Pons (tissue), 1 donor: ENCODE measurements at regions not wholly inside any gene's neighbourhood (a gene's known extent, or its start where the extent isn't known, plus 50 kb on each side); places are given as distances from the start of the nearest gene placed in this dataset.

Experiments used
- DNase-seq: peaks from one replicate; pipeline ENCODE4 v3.0.0-alpha.2; 2016; ENCODE audit warnings: low spot score

- DNase-seq: no peak
Measured at GRCh38 chr13:99911965-99912566, 59.5 kb downstream of the ZIC5 start.

DNA sequence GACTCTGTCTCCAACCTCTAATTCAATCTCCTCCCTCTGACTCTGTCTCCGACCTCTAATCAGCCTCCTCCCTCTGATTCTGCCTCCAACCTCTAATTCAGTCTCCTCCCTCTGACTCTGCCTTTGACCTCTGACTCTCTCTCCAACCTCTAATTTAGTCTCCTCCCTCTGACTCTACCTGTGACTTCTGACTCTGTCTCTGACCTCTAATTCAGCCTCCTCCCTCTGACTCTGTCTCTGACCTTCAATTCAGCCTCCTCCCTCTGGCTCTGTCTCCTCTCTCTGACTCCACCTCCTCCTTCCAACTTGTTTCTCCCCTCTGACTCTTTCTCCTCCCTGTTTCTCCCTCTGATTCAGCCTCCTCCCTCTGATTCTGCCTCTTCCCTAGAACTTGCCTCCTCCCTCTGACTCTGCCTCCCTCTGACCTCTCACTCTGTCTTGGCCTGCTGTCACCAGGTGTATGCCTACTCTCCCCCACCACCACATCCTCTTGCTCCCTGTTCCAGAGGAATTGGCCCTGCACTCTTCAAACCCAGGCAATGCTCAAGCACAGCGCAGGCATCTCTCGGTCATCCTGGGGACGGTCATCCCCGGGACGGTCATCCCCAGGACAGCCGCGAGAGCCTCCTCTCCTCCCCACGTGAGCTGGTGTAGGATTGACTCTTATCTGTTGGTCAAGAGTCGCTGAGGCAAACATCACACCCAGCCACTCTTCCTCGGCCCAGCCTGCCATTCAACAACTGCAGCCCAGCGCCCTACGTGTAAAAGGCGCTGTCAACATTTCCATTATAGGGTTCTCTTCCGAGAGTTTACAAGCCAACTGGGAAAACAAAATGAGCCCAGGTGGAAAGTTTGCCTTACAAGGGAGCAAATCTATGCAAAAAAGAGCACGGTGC lies 60.2 kb downstream of the ZIC5 start:
- no peak for DNase-seq

DNA sequence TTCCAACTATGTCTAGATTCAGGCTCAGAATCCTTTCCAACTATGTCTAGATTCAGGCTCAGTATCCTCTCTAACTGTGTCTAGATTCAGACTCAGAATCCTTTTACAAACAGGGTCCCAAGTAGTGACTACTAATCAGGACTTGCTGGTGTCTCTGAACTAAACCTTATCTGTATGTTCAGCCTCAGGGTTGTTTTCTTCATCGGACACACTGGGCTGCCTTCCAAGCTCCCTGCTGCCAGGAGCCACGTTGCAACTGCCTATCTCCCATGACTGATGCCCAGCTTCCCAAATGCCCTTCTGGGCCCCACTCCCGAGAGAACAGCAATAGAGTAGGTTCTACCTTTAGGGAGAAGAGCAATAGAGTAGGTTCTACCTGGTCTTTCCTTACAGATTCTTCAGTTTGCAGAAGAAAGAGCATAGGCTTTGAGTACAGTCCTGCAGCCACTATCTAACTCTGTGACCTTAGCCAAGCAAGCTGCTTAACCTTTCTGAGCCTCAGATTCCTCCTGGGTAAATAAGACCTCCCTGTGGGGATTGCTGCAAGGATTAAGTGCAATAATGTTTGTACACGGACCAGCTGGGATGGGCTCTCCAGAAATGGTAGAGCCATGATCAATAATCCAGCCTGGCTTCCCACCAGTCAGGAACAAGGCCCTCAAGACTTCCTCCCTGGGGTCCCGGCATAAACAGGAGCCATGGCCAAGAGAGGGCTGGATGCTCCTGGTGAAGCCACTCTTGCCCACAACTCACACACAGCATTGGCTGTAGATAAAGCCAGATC lies 61.5 kb downstream of the ZIC5 start:
- no peak for DNase-seq

DNA sequence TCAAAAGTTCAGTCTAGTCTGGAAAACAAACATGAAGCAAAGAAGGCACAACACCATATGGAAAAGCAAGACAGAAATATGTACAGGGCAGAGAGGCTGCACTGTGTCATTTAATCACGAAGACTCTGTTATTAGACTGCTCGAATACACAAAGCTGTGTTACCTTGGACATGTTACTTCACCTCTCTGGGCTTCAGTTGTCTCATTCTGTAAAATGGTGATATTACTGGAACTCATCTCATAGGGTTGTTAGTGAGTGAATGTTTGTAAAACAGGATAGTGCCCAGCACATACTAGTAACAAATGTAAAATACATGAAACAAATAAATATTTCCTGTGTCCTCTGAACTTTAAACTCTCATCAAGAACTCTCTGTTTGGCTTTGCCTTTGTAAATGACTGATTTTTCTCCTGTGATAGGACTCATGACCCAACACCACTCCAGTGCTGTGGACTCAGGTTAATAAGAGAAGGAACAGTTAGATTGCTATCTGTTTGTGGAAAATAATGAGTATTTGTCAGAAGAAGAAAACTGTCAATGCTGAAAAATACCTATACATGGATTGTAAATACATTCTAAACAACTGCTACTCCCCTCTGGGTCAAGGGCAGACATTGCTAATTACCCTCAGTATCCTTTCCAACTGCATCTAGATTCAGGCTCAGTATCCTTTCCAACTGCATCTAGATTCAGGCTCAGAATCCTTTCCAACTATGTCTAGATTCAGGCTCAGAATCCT lies 62.3 kb downstream of the ZIC5 start:
- DNase-seq: no peak

GRCh38 chr13:99908140-99908803 lies 63.3 kb downstream of the ZIC5 start:
- DNase-seq: no peak

DNA sequence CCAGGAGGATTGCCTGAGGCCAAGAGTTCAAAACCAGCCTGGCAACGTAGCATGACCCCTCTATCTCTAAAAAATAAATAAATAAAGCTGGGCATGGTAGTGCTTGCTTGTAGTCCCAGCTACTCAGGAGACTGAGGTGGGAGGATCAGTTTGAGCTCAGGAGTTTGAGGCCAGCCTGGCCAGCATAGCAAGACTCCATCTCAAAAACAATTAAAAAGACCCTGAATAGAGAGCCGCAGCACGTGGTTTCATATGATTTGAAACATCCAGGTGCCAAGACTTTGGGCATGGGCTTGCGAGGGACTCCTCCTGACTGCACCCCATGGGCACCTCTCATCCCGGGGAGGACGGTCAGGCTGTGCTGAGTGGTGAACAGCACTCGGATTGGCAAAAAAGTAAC lies 63.9 kb downstream of the ZIC5 start:
- DNase-seq: no peak

DNA sequence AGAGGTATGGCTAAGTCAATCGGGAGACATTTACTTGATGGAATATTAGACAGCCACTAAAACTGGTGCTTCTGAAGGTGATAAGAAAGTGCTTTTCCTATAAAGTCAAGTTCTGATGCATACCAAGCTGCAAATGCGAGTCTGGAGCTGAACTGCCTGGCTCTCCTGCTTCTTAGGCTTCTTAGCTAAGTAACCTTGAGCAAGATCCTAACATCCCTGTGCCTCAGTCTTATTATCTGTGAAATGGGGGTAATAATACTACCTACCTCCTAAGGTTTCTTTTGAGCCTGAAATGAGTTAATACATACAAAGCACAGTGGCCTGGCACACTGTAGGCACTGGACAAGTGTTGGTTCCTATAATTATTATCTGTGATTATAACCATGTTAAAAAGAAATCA lies 64.5 kb downstream of the ZIC5 start:
- DNase-seq: no peak

DNA sequence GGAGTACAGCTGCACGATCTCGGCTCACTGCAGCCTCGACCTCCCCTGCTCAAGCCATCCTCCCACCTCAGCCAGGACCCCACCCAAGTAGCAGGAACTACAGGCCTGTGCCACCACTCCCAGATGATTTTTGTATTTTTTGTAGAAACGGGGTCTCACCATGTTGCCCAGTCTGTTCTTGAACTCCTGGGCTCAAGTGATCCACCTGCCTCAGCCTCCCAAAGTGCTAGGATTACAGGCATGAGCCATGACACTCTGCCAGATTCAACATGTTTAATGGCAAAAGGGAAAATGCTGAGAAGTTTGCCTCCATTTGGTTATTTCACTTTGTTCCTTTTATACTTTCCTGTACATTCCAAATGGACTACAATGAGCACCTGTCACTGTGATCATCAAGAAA lies 65.8 kb downstream of the ZIC5 start:
- DNase-seq: no peak

- no peak for DNase-seq
Measured at GRCh38 chr13:99905224-99905623, 66.3 kb downstream of the ZIC5 start.

DNA sequence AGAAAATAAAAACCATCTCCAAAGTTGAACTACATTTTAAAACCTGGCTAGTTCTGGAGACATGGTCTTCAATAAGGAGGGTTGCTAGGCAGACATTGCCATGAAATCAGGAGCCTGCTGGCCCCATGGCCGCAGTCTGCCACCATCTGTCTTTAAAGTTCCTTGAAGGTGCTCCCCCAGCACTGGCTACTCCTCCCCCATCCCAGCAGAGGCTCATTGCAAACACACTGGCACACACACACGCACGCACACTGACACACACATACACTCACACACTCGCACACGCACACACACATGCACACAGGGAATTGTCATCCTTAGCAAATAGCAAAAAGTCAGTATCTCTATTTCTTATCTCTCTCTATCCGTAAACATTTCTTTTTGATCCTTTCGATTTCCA lies 68.4 kb downstream of the ZIC5 start:
- DNase-seq: no peak

- no peak for DNase-seq
Measured at GRCh38 chr13:99902657-99903056, 68.9 kb downstream of the ZIC5 start.

- no peak for DNase-seq
Measured at GRCh38 chr13:99900960-99901359, 70.6 kb downstream of the ZIC5 start.

GRCh38 chr13:99898421-99898820 lies 73.1 kb downstream of the ZIC5 start:
- no peak for DNase-seq

GRCh38 chr13:99897076-99897440 lies 74.5 kb downstream of the ZIC5 start:
- DNase-seq: no peak

DNA sequence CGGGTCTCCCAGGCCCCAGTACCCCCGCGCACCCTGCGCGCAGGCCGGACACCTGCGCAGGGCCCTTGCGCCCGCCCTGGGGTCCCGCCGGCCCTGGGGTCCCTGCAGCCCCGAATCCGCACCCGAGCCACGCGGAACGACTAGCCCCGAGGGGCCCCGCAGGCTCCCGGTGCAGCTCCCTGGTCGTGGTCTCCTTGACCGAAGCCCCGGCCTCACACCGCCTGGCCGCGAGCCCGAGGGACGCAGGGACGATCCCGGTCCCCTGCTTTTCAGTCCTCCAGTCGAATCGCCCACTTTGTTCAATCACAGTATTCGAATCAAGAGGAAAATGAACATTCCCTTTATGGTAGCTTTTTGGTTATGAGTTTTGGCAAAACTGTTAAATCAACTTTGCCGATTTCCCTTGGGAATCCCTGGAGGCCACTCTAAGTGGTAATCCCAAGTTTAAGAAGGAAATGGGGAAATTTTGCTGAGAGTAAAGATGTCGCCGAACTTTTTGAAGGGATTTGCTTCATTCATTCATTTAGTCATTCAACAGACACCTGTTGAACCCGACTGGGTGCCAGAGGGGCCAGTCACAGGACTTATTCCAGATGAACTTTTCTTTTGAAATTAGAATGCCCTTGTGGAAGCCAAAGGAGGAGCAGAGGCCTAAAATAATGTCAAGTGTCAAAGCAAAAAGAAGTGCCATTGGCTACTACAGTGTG lies 75.0 kb downstream of the ZIC5 start:
- DNase-seq: no peak

- DNase-seq: no peak
Measured at GRCh38 chr13:99895444-99896368, 75.9 kb downstream of the ZIC5 start.

GRCh38 chr13:99894840-99895443 lies 76.6 kb downstream of the ZIC5 start:
- no peak for DNase-seq

DNA sequence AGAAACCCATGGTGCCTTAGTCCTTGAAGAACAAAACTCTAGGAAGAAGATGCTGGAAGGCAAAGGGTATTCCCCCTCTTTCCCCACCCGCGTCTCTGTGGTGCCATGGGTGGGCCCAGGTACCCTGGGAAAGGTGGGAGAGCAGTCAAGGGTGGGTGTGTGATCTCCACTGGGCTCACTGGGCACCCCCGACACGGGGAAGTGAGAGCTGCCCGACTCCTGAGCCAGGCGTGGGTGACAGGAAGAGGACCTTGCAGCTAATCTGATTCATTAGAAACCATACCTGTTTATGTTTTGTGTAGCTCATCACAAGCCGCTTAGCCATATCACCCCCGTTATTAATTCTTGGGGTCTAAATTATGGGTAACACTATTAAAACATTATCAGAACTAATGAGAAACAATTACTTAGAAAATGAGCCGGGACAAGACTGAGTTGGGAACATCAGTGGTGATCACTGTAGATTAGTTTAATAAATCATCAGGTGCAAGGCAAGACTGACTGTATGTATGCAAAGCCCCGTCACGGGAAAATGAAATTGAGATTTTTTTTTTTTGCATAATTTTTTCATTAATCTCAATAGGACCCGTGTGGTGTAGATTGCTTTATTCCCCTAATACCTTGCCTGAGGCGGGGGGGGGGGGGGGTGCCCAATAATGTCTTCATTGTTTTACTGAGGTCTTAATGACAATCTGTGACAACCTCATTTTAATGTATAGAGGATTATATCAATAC lies 77.3 kb downstream of the ZIC5 start:
- no peak for DNase-seq

DNA sequence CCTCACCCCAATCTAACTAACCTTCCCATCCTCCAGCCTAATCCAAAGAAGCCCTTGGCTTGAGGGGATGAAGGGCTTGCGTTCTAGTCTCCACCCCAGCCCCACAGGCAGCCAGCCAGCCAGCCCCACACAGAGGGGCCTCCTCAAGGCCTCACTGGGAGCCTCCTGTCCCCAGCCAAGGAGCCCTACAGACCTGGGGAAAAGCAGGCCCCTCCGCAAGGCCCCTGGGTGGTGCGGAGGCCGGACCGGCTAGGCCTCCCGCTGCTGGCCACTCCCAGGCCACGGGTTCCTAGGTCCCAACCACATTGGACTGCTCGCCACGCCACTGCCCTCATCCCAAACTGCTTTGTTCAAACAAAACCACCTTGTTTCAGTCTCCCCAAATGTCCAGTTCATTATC lies 78.0 kb downstream of the ZIC5 start:
- no peak for DNase-seq
